ENCODE measurements at regions not wholly inside any gene's neighbourhood (a gene's known extent, or its start where the extent isn't known, plus 50 kb on each side); places are given as distances from the start of the nearest gene placed in this dataset.
A peak's percentile ranks its signal among the peaks of the same experiment; 100 is the strongest.

- no peak for TF ChIP-seq EZH2 (IDR thresholded peaks at IDR 0.05)
- no peak for TF ChIP-seq EZH2phosphoT487 (IDR thresholded peaks at IDR 0.05)
- no peak for TF ChIP-seq CTCF (IDR thresholded peaks at IDR 0.05)
- peaks cover 7% of the 10 kb centered on the region for H3K27me3 Mint-ChIP-seq (ENCODE audit: insufficient read depth, low read depth)
Measured at GRCh38 chr5:5592541-5592940, 170.1 kb downstream of the ICE1 start.

GRCh38 chr5:5591567-5591966, 169.1 kb downstream of the ICE1 start:
- Histone ChIP-seq H3K4me1 (peaks cover 12% of the 10 kb centered on the region), H2AFZ (replicated peaks) (no peak overlapping the region), H3K27me3 (no peaks in the 10 kb centered on the region), H3K27ac (no peak overlapping the region), H4K20me1 (ENCODE audit: low read depth) (no peaks in the 10 kb centered on the region), H3K9ac (no peak overlapping the region), H3K4me2 (peak overlapping the region; percentile 45), H3K36me3 (no peaks in the 10 kb centered on the region), H3K79me2 (ENCODE audit: low read depth) (no peaks in the 10 kb centered on the region), H3F3A (ENCODE audit: low read depth) (no peaks in the 10 kb centered on the region), H3K9me3 (ENCODE audit: low read depth) (no peaks in the 10 kb centered on the region), H3K4me3 (no peak overlapping the region)
- Mint-ChIP-seq H3K36me3 (no peaks in the 10 kb centered on the region), H3K27me3 (ENCODE audit: insufficient read depth, low read depth) (peaks cover 7% of the 10 kb centered on the region), H3K4me1 (peaks cover 3% of the 10 kb centered on the region), H3K9me3 (no peaks in the 10 kb centered on the region), H3K4me3 (no peak overlapping the region), H3K27ac (no peak overlapping the region)
- no peak for TF ChIP-seq CTCF (IDR thresholded peaks at IDR 0.05)
- DNase-seq (ENCODE audit: low spot score) = peak; percentile 53

More at GRCh38 chr5:5592541-5592940, 170.1 kb downstream of the ICE1 start:
- Histone ChIP-seq H4K20me1 (ENCODE audit: low read depth) (no peaks in the 10 kb centered on the region), H3K9ac (no peak overlapping the region), H3K9me3 (ENCODE audit: low read depth) (no peaks in the 10 kb centered on the region), H3K4me1 (peaks cover 12% of the 10 kb centered on the region), H3K27ac (no peak overlapping the region), H3K4me3 (no peak overlapping the region), H3K36me3 (no peaks in the 10 kb centered on the region), H3K4me2 (no peak overlapping the region), H3F3A (ENCODE audit: low read depth) (no peaks in the 10 kb centered on the region), H2AFZ (replicated peaks) (peak overlapping the region; percentile 6), H3K27me3 (no peaks in the 10 kb centered on the region), H3K79me2 (ENCODE audit: low read depth) (no peaks in the 10 kb centered on the region)
- Mint-ChIP-seq H3K36me3 (no peaks in the 10 kb centered on the region), H3K9me3 (no peaks in the 10 kb centered on the region), H3K4me3 (no peak overlapping the region), H3K4me1 (peaks cover 3% of the 10 kb centered on the region), H3K27ac (no peak overlapping the region)
- DNase-seq (ENCODE audit: low spot score) = no peak

GRCh38 chr5:5589857-5590256, 167.4 kb downstream of the ICE1 start:
- H4K20me1 ChIP-seq (ENCODE audit: low read depth) = no peaks in the 10 kb centered on the region
- H2AFZ ChIP-seq (replicated peaks) = no peak overlapping the region
- H3F3A ChIP-seq (ENCODE audit: low read depth) = no peaks in the 10 kb centered on the region
- no peaks in the 10 kb centered on the region for H3K36me3 ChIP-seq
- H3K4me1 Mint-ChIP-seq = peaks cover 3% of the 10 kb centered on the region
- no peaks in the 10 kb centered on the region for H3K79me2 ChIP-seq (ENCODE audit: low read depth)
- no peaks in the 10 kb centered on the region for H3K9me3 ChIP-seq (ENCODE audit: low read depth)
- H3K27ac ChIP-seq = no peak overlapping the region
- DNase-seq (ENCODE audit: low spot score) = no peak
- H3K36me3 Mint-ChIP-seq = no peaks in the 10 kb centered on the region
- no peak overlapping the region for H3K4me3 Mint-ChIP-seq
- H3K9me3 Mint-ChIP-seq = no peaks in the 10 kb centered on the region
- H3K27me3 ChIP-seq = no peaks in the 10 kb centered on the region
- H3K9ac ChIP-seq = no peak overlapping the region
- H3K27me3 Mint-ChIP-seq (ENCODE audit: insufficient read depth, low read depth) = peaks cover 7% of the 10 kb centered on the region
- H3K4me3 ChIP-seq = no peak overlapping the region
- no peak overlapping the region for H3K27ac Mint-ChIP-seq
- peaks cover 12% of the 10 kb centered on the region for H3K4me1 ChIP-seq
- no peak overlapping the region for H3K4me2 ChIP-seq
- no peak for TF ChIP-seq CTCF (IDR thresholded peaks at IDR 0.05)
- TF ChIP-seq EZH2 (IDR thresholded peaks at IDR 0.05) = no peak
- no peak for TF ChIP-seq EZH2phosphoT487 (IDR thresholded peaks at IDR 0.05)

Measured in neural progenitor cell (in vitro differentiated cells).